ENCODE measurements at regions not wholly inside any gene's neighbourhood (a gene's known extent, or its start where the extent isn't known, plus 50 kb on each side); places are given as distances from the start of the nearest gene placed in this dataset.
"Not testable (repeated sequence)": the region's sequence is repeated elsewhere in the genome, so short reads cannot be mapped to it uniquely, and the experiment has no call there.

- BruUV-seq (replicated peaks): no TSS peak
- H3K36me3 ChIP-seq (ENCODE audit: control insufficient read depth, insufficient read depth, low read length): no peaks in the 10 kb centered on the region
- no peak overlapping the region for H3K27ac ChIP-seq (ENCODE audit: low read length)
- H3K4me1 ChIP-seq (ENCODE audit: control insufficient read depth, insufficient read depth, low read length): no peaks in the 10 kb centered on the region
- in situ Hi-C loops (cut with HindIII; ENCODE audit: low pct_unique_long_range_greater_than_20kb, low sequenced_read_pairs) (no loop called here), intact Hi-C loops (cut with micrococcal nuclease; ENCODE audit: unreplicated experiment) (no loop called here)
- no peak for ATAC-seq
- no peak for DNase-seq (ENCODE audit: low read depth, low spot score)
- no peak overlapping the region for H3K4me3 ChIP-seq (ENCODE audit: low read depth in 2 of 2, low read length in 2 of 2)
- TF ChIP-seq SIN3A (IDR thresholded peaks at IDR 0.05; ENCODE audit: borderline replicate concordance, insufficient read depth, low read depth, low read length) (no peak), TCF7L2 (IDR thresholded peaks at IDR 0.05; ENCODE audit: low read depth, low read length) (no peak), POLR2AphosphoS5 (IDR thresholded peaks at IDR 0.05; ENCODE audit: low read depth, low read length) (no peak), REST (IDR thresholded peaks at IDR 0.05; ENCODE audit: insufficient read depth in 1 of 2, low read depth in 2 of 2, low read length in 1 of 2) (no peak), CTCF (IDR thresholded peaks at IDR 0.05) (no peak)
- ChIA-PET POLR2A (no interaction called here), CTCF (no interaction called here)
- H3K9me3 ChIP-seq (ENCODE audit: control insufficient read depth, insufficient read depth, low read depth, low read length): no peaks in the 10 kb centered on the region
- H3K27me3 ChIP-seq (ENCODE audit: control insufficient read depth, insufficient read depth, low read length): no peaks in the 10 kb centered on the region
Observed at GRCh38 chr2:176876493-176877103, 336.0 kb upstream of the HNRNPA3 start.

- Histone ChIP-seq H3K4me1 (ENCODE audit: control insufficient read depth, insufficient read depth, low read length) (no peaks in the 10 kb centered on the region), H3K4me3 (ENCODE audit: low read depth in 2 of 2, low read length in 2 of 2) (no peak overlapping the region), H3K36me3 (ENCODE audit: control insufficient read depth, insufficient read depth, low read length) (no peaks in the 10 kb centered on the region), H3K27me3 (ENCODE audit: control insufficient read depth, insufficient read depth, low read length) (no peaks in the 10 kb centered on the region), H3K27ac (ENCODE audit: low read length) (no peak overlapping the region), H3K9me3 (ENCODE audit: control insufficient read depth, insufficient read depth, low read depth, low read length) (no peaks in the 10 kb centered on the region)
- ChIA-PET CTCF (no interaction called here), POLR2A (no interaction called here)
- no peak for DNase-seq (ENCODE audit: low read depth, low spot score)
- intact Hi-C loops (cut with micrococcal nuclease; ENCODE audit: unreplicated experiment): no loop called here
- TF ChIP-seq TCF7L2 (IDR thresholded peaks at IDR 0.05; ENCODE audit: low read depth, low read length) (no peak), CTCF (IDR thresholded peaks at IDR 0.05) (no peak), POLR2AphosphoS5 (IDR thresholded peaks at IDR 0.05; ENCODE audit: low read depth, low read length) (no peak), SIN3A (IDR thresholded peaks at IDR 0.05; ENCODE audit: borderline replicate concordance, insufficient read depth, low read depth, low read length) (no peak), REST (IDR thresholded peaks at IDR 0.05; ENCODE audit: insufficient read depth in 1 of 2, low read depth in 2 of 2, low read length in 1 of 2) (no peak)
- ATAC-seq: no peak
- no TSS peak for BruUV-seq (replicated peaks)
- in situ Hi-C loops (cut with HindIII; ENCODE audit: low pct_unique_long_range_greater_than_20kb, low sequenced_read_pairs): no loop called here
Observed at GRCh38 chr2:176879426-176879995, 333.1 kb upstream of the HNRNPA3 start.

- CTCF ChIA-PET; in situ Hi-C loops (cut with HindIII; ENCODE audit: low pct_unique_long_range_greater_than_20kb, low sequenced_read_pairs); POLR2A ChIA-PET; H3K27ac ChIP-seq (ENCODE audit: low read length); H3K4me3 ChIP-seq (ENCODE audit: low read depth in 2 of 2, low read length in 2 of 2); H3K27me3 ChIP-seq (ENCODE audit: control insufficient read depth, insufficient read depth, low read length); H3K9me3 ChIP-seq (ENCODE audit: control insufficient read depth, insufficient read depth, low read depth, low read length); H3K36me3 ChIP-seq (ENCODE audit: control insufficient read depth, insufficient read depth, low read length); ATAC-seq; H3K4me1 ChIP-seq (ENCODE audit: control insufficient read depth, insufficient read depth, low read length); intact Hi-C loops (cut with micrococcal nuclease; ENCODE audit: unreplicated experiment); DNase-seq (ENCODE audit: low read depth, low spot score); BruUV-seq (replicated peaks): not testable (repeated sequence)
Observed at GRCh38 chr2:176882045-176882444, 330.5 kb upstream of the HNRNPA3 start.
